ENCODE measurements at regions not wholly inside any gene's neighbourhood (a gene's known extent, or its start where the extent isn't known, plus 50 kb on each side); places are given as distances from the start of the nearest gene placed in this dataset.

GRCh38 chr20:11255455-11255854, 581.7 kb upstream of the JAG1 start:
- H3K4me3 ChIP-seq (ENCODE audit: low read length): no peak overlapping the region
- TF ChIP-seq CTCF (IDR thresholded peaks at IDR 0.05; ENCODE audit: insufficient read depth, low read depth, low read length, missing control alignments): no peak
- no peak for DNase-seq (ENCODE audit: low read depth)

- no peak for TF ChIP-seq CTCF (IDR thresholded peaks at IDR 0.05; ENCODE audit: insufficient read depth, low read depth, low read length, missing control alignments)
These were observed 582.1 kb upstream of the JAG1 start for GRCh38 chr20:11255860-11256259.

GRCh38 chr20:11260611-11261010, 586.8 kb upstream of the JAG1 start:
- H3K4me3 ChIP-seq (ENCODE audit: low read length): no peak overlapping the region
- DNase-seq (ENCODE audit: low read depth): no peak
- TF ChIP-seq CTCF (IDR thresholded peaks at IDR 0.05; ENCODE audit: insufficient read depth, low read depth, low read length, missing control alignments): no peak

More at GRCh38 chr20:11255860-11256259, 582.1 kb upstream of the JAG1 start:
- no peak overlapping the region for H3K4me3 ChIP-seq (ENCODE audit: low read length)
- no peak for DNase-seq (ENCODE audit: low read depth)

GRCh38 chr20:11261533-11262000, 587.8 kb upstream of the JAG1 start:
- no peak for TF ChIP-seq CTCF (IDR thresholded peaks at IDR 0.05; ENCODE audit: insufficient read depth, low read depth, low read length, missing control alignments)
- DNase-seq (ENCODE audit: low read depth): peak; percentile 72
- no peak overlapping the region for H3K4me3 ChIP-seq (ENCODE audit: low read length)

- DNase-seq (ENCODE audit: low read depth): peak; percentile 45
- no peak for TF ChIP-seq CTCF (IDR thresholded peaks at IDR 0.05; ENCODE audit: insufficient read depth, low read depth, low read length, missing control alignments)
- no peak overlapping the region for H3K4me3 ChIP-seq (ENCODE audit: low read length)
These were observed 592.8 kb upstream of the JAG1 start for GRCh38 chr20:11266571-11266970.

- DNase-seq (ENCODE audit: low read depth): peak; percentile 96
- TF ChIP-seq CTCF (IDR thresholded peaks at IDR 0.05; ENCODE audit: insufficient read depth, low read depth, low read length, missing control alignments): peak; percentile 34
- H3K4me3 ChIP-seq (ENCODE audit: low read length): no peak overlapping the region
These were observed 593.4 kb upstream of the JAG1 start for GRCh38 chr20:11267131-11267761.

GRCh38 chr20:11267762-11268335, 594.0 kb upstream of the JAG1 start:
- TF ChIP-seq CTCF (IDR thresholded peaks at IDR 0.05; ENCODE audit: insufficient read depth, low read depth, low read length, missing control alignments): no peak
- no peak overlapping the region for H3K4me3 ChIP-seq (ENCODE audit: low read length)
- no peak for DNase-seq (ENCODE audit: low read depth)

Measured in epithelial cell of esophagus (primary cell).